ENCODE measurements at regions not wholly inside any gene's neighbourhood (a gene's known extent, or its start where the extent isn't known, plus 50 kb on each side); places are given as distances from the start of the nearest gene placed in this dataset.

DNA sequence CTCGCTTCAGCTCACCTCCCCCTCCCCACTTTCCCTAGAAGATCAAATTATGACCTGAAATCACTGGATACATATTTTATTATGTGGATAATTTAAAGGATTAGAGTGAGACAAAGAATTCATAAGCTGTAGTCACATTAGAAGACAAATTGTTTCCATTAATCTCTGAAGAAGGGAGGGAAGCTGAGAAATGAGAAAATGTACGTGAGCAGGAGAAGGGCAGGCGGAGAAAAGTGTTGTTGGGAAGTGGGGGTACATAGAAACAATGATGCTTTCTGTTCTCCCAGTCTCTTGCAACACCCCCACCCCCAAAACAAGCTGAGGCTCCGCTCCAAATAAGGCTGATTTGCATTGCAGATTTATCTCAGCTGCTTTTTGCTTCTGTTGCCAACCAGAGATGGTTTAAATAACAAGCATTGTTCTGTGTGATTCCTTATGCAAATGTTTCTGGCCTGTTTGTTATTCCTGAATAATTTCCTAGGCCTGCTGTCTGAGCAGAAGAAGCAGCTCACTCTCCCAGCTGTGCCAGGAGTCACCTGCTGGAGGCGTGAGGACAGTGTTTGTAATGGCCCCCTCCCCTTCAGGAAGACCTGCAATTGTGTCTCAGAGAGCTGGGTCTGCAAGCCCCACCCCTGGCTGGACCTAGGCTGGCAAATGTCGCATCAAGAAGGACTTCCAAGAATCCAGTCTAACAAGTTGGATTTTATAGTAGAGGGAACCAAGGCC is 121.8 kb upstream of the TNR start:
- no peak for DNase-seq (ENCODE audit: low read depth)

GRCh38 chr1:175864625-175865024 is 121.2 kb upstream of the TNR start:
- DNase-seq (ENCODE audit: low read depth), result no peak

GRCh38 chr1:175864183-175864582 is 120.8 kb upstream of the TNR start:
- no peak for DNase-seq (ENCODE audit: low read depth)

DNA sequence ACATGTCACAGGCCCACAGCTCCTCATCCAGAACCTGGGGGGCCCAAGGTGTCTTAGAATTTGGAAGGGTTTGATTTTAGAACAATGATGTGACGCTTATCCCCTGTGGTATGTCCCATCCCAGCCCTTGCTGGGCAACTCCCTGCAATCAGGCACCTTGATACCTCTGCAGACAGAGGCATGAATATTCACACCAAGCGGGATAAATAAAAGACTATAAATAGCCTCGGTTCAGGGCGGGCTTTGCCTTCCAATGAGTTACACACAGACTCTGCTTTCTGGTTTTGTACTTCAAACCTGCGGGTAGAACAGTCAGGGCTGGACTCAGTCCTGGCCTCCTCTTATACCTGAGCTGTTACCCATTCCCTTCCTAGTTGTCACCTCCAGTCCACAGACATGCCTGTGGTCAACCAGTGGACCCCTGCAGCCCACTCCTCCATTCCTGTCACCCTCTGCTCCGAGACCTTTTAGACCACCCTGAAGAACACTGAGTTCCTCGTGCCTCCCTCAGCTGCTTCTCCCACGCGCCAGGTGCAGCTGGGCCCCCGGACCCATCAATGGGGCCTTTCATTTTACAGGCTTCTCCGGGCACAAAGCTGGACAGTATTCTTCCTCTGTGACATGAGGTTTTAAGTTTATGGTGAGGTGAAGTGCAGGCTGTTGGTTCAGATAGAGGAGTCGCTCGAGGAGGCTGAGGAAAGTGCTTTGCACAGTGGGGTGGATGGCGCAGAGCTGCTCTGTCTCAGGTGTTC is 120.1 kb upstream of the TNR start:
- DNase-seq (ENCODE audit: low read depth), result no peak

GRCh38 chr1:175862408-175862807 is 119.0 kb upstream of the TNR start:
- no peak for DNase-seq (ENCODE audit: low read depth)

- no peak for DNase-seq (ENCODE audit: low read depth)
These were observed 118.4 kb upstream of the TNR start for GRCh38 chr1:175861626-175862367.

DNA sequence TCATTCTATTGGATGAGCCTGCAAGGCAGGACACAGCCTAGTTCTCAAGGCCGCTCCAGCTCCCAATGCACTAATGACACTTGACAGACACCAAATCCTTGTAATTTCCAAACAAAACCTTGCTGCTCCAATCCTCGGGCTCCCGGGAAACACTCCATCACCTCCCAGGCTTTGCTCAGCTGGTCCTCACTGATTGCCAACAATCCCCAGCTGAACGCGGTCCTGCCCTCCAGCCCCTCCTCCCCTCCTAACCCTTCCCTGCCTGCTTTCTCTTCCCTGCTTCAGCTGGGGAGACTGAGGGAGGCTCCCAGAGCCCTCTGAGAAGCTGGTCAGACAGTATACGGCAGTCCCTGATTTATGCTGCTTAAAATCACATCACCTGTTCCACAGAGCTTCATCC is 114.4 kb upstream of the TNR start:
- no peak for DNase-seq (ENCODE audit: low read depth)

DNA sequence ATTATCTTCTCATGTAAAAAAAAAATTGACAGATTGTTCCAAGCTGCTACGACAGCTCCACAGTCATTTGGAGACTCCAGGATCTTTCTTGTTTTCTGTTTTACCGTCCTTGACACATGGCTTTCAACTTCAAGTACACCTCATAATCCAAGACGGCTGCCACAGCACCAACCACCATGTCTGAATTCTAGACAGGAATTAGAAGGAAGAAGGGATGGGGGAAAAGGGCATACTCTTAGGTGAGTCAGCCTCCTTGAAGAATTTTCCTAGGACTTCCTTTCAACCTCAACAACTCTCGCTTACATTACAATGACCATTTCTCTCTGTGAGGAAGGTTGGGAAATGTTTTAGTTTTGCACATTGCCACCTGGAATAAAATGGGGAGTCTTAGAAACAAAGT is 110.3 kb upstream of the TNR start:
- DNase-seq (ENCODE audit: low read depth), result no peak

- DNase-seq (ENCODE audit: low read depth), result no peak
These were observed 108.4 kb upstream of the TNR start for GRCh38 chr1:175851749-175852148.

DNA sequence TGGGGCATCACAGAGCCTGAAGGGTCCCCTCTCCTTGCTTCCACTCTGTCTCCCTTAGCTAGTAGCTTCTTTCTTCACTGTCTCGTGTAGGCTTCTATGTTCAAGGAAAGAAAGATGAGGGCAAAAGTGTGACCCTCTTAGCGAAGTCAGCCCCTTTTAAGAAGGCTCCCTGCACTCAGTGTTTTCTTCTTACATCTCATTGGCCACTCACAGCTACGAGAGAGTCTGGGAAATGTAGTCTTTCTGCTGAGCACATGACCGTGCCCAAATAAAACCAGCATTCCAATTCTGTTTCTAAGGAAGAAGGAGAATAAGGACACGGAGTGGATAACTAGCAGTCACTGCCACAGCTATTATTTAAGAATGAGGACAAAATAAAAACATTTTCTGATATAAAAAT is 104.9 kb upstream of the TNR start:
- no peak for DNase-seq (ENCODE audit: low read depth)

- no peak for DNase-seq (ENCODE audit: low read depth)
These were observed 102.6 kb upstream of the TNR start for GRCh38 chr1:175845985-175846384.

DNA sequence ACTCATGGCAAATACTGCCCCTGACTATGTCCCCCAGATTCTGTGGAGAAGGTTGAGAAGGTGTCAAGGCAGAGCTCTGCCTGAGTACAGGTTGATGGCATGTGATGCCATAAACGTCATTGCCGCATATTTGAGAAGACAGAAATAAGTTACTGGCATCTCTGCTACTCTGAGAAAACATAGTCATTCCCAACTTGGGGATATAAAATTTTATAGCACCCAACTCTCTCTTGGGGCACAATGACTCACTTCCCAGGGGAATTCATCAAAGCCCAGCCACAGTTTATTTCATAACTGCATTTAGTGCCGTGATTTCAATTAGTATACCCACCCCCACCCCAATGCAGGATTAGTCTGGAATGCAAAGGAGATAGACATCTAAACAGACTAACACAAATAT is 101.9 kb upstream of the TNR start:
- no peak for DNase-seq (ENCODE audit: low read depth)

GRCh38 chr1:175844877-175845276 is 101.5 kb upstream of the TNR start:
- DNase-seq (ENCODE audit: low read depth), result no peak

GRCh38 chr1:175842550-175842949 is 99.2 kb upstream of the TNR start:
- DNase-seq (ENCODE audit: low read depth), result no peak

GRCh38 chr1:175841738-175842187 is 98.4 kb upstream of the TNR start:
- DNase-seq (ENCODE audit: low read depth), result no peak

DNA sequence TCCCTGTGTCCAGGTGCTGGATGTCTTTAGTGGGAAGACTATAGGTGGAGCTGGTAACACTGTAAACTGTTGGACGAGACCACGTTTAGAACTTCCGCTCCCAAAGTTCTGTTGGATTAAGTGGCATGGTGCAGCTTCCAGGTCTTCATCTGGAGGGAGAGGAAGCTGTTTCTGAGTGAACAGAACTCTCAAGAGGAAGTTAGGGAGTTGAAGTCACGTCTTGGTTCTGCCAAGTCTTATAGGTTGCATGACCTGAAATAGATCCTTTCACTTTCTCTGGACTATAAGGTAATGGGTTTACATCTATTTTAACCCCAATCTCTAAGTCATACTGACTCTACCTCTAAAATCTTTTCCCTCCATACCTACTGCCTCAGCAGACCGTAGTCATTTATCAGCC is 97.4 kb upstream of the TNR start:
- DNase-seq (ENCODE audit: low read depth), result no peak

DNA sequence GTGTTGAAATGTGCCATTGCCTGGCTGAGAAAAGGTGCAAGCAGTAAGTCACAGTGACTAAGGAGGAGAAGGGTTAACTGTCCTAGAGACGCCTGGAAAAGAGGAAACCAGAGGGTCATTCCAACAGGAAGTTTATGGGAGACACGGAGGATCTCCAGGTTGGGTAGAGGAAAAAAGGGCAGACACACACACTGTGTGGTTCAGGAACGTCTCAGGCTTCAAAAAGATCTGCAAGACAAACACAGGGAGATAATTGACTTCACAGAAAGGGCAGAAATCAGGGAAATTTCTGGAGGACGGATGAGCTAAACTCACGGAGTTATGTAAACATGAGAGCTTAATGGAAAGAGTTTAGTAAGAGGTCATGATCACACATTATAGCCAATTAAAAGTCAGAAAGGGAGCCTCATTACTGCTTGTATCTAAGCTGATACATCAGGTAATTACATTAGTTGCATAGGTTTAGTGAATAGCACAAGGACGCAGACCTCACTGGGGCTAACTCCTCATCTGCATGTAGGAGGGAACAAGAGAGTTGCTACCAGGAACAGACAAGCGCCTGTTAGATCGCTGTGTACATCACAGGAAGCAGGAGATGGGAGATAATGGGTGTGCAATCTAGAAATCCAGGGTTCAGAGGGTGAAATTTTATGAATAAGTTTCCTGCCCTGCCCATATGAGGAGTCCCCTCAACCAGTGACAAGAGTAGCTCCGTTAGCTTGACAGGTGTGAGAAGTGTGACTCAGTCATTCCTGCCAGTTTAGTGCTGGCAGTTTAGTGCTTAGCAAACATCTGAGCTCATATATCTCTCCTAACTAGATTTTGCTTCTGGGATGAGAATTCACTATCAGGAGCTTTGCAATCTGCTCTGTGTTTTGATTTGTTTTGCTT is 96.6 kb upstream of the TNR start:
- no peak for DNase-seq (ENCODE audit: low read depth)

GRCh38 chr1:175834597-175834996 is 91.2 kb upstream of the TNR start:
- no peak for DNase-seq (ENCODE audit: low read depth)

GRCh38 chr1:175833951-175834350 is 90.6 kb upstream of the TNR start:
- DNase-seq (ENCODE audit: low read depth), result no peak

DNA sequence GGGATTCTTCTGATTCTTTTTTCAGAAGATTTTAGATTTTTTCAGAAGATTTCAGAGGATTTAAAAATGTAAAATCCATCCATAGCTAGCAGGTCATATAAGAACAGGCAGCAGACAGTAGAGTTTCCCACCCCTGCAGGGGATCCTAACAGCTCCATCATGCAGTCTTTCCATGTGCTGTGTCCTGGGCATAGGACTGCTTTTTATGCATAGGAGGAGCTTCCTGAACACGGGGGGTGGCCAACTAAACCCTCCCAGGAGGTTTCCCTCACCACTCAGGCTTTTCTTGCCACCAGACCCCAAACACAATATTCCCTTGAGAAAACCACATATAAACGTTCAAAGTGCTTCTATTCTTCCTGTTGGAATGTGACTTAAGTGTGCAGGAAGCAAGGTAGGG is 90.1 kb upstream of the TNR start:
- no peak for DNase-seq (ENCODE audit: low read depth)

DNA sequence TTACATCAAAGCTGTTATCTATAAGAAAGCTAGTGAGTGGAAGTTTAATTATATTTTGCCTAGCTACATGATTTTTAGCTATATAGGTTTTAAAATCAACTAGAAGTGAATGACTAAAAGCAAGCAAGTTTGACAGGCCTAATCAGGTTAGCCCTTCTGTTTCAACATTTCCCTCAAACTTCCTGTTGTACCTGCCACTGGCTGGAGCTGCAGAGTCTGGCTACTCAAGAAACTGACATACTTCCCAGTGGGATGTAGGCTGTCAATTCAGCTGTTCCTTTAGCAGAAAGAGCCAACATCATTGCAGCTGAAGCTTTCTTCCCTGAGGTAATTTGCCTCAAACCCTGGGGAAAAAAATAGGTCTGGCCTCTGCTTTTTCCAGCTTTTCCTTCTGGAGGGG is 87.1 kb upstream of the TNR start:
- no peak for DNase-seq (ENCODE audit: low read depth)

GRCh38 chr1:175829845-175830244 is 86.5 kb upstream of the TNR start:
- DNase-seq (ENCODE audit: low read depth), result no peak
